GM18909 (cell line): ENCODE measurements at regions not wholly inside any gene's neighbourhood (a gene's known extent, or its start where the extent isn't known, plus 50 kb on each side); places are given as distances from the start of the nearest gene placed in this dataset.
"Not testable (repeated sequence)": the region's sequence is repeated elsewhere in the genome, so short reads cannot be mapped to it uniquely, and the experiment has no call there.

ENCODE experiments used
- ATAC-seq: cut with Tn5 transposase; IDR thresholded peaks from one replicate; pipeline ENCODE4 v1.9.1; 2021; ENCODE audit warnings: mild to moderate bottlenecking; ENCODE audit not compliant: unreplicated experiment, poor library complexity

- ATAC-seq = no peak
Measured at GRCh38 chr12:105616971-105617540, 286.6 kb downstream of the C12orf75 start.

GRCh38 chr12:105622220-105622619, 291.7 kb downstream of the C12orf75 start:
- no peak for ATAC-seq

- ATAC-seq = no peak
Measured at GRCh38 chr12:105622846-105623736, 292.6 kb downstream of the C12orf75 start.

GRCh38 chr12:105626653-105627052, 296.2 kb downstream of the C12orf75 start:
- no peak for ATAC-seq

GRCh38 chr12:105637470-105637869, 307.0 kb downstream of the C12orf75 start:
- ATAC-seq = no peak

GRCh38 chr12:105640761-105641160, 310.3 kb downstream of the C12orf75 start:
- ATAC-seq = no peak

- no peak for ATAC-seq
Measured at GRCh38 chr12:105641749-105642148, 311.3 kb downstream of the C12orf75 start.

- no peak for ATAC-seq
Measured at GRCh38 chr12:105644770-105645169, 314.3 kb downstream of the C12orf75 start.

GRCh38 chr12:105654606-105655005, 324.1 kb downstream of the C12orf75 start:
- ATAC-seq = no peak

GRCh38 chr12:105658389-105658788, 327.9 kb downstream of the C12orf75 start:
- ATAC-seq = no peak

- no peak for ATAC-seq
Measured at GRCh38 chr12:105659355-105660075, 329.0 kb downstream of the C12orf75 start.

GRCh38 chr12:105664765-105665164, 334.3 kb downstream of the C12orf75 start:
- ATAC-seq = not testable (repeated sequence)

- ATAC-seq = no peak
Measured at GRCh38 chr12:105665366-105665765, 334.9 kb downstream of the C12orf75 start.

GRCh38 chr12:105667973-105668743, 337.7 kb downstream of the C12orf75 start:
- no peak for ATAC-seq

- no peak for ATAC-seq
Measured at GRCh38 chr12:105670672-105671071, 340.2 kb downstream of the C12orf75 start.

- ATAC-seq = no peak
Measured at GRCh38 chr12:105671720-105672119, 341.2 kb downstream of the C12orf75 start.

- ATAC-seq = no peak
Measured at GRCh38 chr12:105672121-105672975, 341.9 kb downstream of the C12orf75 start.

GRCh38 chr12:105674871-105675699, 344.6 kb downstream of the C12orf75 start:
- no peak for ATAC-seq

- ATAC-seq = no peak
Measured at GRCh38 chr12:105676694-105677093, 346.2 kb downstream of the C12orf75 start.
